AG04449 (cell line): ENCODE measurements at regions not wholly inside any gene's neighbourhood (a gene's known extent, or its start where the extent isn't known, plus 50 kb on each side); places are given as distances from the start of the nearest gene placed in this dataset.

Source experiments
- CTCF ChIA-PET: fragments of 350-600 bp; formaldehyde crosslinking; extraction: SDS; loops from one replicate; lab custom pipeline; 2021; ENCODE audit warnings: antibody characterized with exemption; lab: Yijun Ruan, JAX
- POLR2A ChIA-PET: fragments of 400-600, 350-600 bp; formaldehyde crosslinking; extraction: SDS; loops from one replicate; lab custom pipeline; 2020; ENCODE audit warnings: antibody characterized with exemption, inconsistent platforms; lab: Yijun Ruan, JAX
- DNase-seq: peaks from one replicate; pipeline ENCODE4 v3.0.0-alpha.2; 2010; ENCODE audit warnings: low read depth, low spot score
- H3K4me3 ChIP-seq: 2 replicates; pipeline ENCODE4 v1.5.1; 2011; ENCODE audit warnings: low read depth, mild to moderate bottlenecking, control low read depth, low read length
- TF ChIP-seq, protein P1 (sequence below): IDR thresholded peaks from one replicate; pipeline ENCODE4 v1.5.1; 2011; ENCODE audit warnings: mild to moderate bottlenecking, moderate library complexity, low read length, control low read depth, inconsistent platforms; ENCODE audit not compliant: insufficient read depth; ENCODE audit errors: missing control alignments

DNA sequence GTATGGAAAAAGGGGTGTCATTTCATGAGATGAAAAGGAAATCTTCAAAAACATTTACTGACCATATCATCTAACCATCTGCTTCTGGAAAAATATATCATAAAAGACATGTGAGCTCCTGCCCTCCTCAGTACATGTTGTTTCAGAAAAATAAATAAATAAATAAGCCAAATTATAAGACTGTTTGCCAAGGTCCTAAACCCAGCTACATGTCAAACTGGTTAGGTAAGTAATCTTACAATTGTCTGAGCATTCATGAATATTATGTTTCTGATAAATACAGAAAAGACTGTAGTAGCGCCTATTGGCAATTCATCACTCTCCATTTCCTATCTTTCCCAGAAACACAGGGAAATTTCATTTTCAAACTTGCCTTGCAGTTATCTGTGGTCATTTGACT, 138.9 kb upstream of the SETBP1 start:
- POLR2A ChIA-PET: no interaction called here
- DNase-seq: no peak
- no peak overlapping the region for H3K4me3 ChIP-seq
- CTCF ChIA-PET: interaction anchor here (0.7 kb wide), 1 partner anchor 15 kb away, joined by 3 read pairs; no protein-coding TSS in a partner anchor
- TF ChIP-seq, protein P1, sequence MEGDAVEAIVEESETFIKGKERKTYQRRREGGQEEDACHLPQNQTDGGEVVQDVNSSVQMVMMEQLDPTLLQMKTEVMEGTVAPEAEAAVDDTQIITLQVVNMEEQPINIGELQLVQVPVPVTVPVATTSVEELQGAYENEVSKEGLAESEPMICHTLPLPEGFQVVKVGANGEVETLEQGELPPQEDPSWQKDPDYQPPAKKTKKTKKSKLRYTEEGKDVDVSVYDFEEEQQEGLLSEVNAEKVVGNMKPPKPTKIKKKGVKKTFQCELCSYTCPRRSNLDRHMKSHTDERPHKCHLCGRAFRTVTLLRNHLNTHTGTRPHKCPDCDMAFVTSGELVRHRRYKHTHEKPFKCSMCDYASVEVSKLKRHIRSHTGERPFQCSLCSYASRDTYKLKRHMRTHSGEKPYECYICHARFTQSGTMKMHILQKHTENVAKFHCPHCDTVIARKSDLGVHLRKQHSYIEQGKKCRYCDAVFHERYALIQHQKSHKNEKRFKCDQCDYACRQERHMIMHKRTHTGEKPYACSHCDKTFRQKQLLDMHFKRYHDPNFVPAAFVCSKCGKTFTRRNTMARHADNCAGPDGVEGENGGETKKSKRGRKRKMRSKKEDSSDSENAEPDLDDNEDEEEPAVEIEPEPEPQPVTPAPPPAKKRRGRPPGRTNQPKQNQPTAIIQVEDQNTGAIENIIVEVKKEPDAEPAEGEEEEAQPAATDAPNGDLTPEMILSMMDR: no peak

DNA sequence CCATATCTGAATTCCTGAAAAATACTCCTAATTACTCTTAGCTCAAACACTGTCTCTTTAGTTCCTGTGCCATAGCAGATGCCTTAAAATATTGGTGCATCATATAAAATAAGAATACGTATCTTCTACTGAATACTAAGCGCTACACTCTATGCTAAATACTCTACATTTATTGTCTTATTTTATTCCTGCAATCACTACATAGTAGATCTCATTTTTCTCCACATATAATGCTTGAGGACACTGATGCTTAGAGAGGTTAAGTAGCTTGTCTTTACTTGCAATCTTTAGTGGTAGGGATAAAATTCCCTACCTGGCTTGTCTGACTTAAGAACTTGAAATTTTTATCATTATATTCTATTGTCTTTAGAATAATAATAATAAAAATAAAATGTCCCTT, 137.3 kb upstream of the SETBP1 start:
- H3K4me3 ChIP-seq: no peak overlapping the region
- DNase-seq: no peak
- TF ChIP-seq, protein P1: no peak
- ChIA-PET CTCF (no interaction called here), POLR2A (no interaction called here)

GRCh38 chr18:44545359-44545985, 135.2 kb upstream of the SETBP1 start:
- TF ChIP-seq, protein P1: no peak
- CTCF ChIA-PET: no interaction called here
- POLR2A ChIA-PET: no interaction called here
- H3K4me3 ChIP-seq: no peak overlapping the region
- DNase-seq: no peak

DNA sequence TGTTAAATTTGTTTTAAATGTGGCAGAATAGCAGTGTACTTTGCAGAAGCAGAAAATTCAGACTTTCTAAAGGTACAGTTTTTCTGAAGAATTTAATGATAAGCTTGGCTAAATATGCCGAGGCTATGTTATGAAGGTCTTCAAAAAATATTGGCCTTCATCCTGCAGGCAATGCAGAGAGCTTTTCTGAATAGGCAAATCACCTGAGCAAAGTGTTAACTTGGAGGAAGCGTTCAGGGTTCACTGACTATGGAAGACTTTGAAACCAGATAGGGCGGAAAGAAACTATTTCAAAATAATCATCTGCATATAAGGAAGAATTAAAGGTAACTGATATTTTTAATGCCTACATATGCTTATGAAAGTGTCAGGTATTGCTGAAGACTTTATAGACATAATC, 133.7 kb upstream of the SETBP1 start:
- CTCF ChIA-PET: no interaction called here
- no peak overlapping the region for H3K4me3 ChIP-seq
- DNase-seq: no peak
- POLR2A ChIA-PET: no interaction called here
- TF ChIP-seq, protein P1: no peak

- no peak overlapping the region for H3K4me3 ChIP-seq
- TF ChIP-seq, protein P1: no peak
- ChIA-PET CTCF (no interaction called here), POLR2A (no interaction called here)
- no peak for DNase-seq
These were observed 132.1 kb upstream of the SETBP1 start for GRCh38 chr18:44548291-44549221.

GRCh38 chr18:44552706-44553105, 128.0 kb upstream of the SETBP1 start:
- ChIA-PET CTCF (interaction anchor here (1.5 kb wide), 1 partner anchor 675 kb away, joined by 3 read pairs; no protein-coding TSS in a partner anchor), POLR2A (no interaction called here)
- H3K4me3 ChIP-seq: no peak overlapping the region
- no peak for DNase-seq
- TF ChIP-seq, protein P1: no peak
